ENCODE measurements at regions not wholly inside any gene's neighbourhood (a gene's known extent, or its start where the extent isn't known, plus 50 kb on each side); places are given as distances from the start of the nearest gene placed in this dataset.

DNA sequence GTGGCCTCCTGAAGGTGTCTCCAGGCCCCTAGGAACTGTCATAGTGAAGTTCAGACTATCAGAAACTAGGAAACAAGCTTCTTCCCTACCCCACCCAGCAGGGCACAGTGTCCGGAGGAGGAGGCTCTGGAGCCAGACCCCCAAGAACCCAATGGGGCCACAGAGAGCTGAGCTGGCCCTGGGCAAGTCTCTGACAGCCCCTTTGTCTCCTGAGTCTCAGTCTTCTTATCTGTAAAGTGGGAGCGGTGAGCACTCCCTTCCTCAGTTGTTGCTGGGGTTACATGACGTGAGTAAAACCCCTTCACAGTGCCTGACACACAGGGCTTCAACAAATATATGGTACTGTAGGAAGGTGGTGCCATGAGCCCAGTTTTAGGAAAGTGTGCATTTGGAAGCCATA lies 675.8 kb downstream of the MATN1 start:
- no peak for DNase-seq (ENCODE audit: low read depth in 6 of 9, low spot score in 9 of 9)
- no peaks in the 10 kb centered on the region for H3K36me3 ChIP-seq (ENCODE audit: control insufficient read depth in 2 of 2, insufficient read depth in 2 of 2, low read length in 1 of 2)
- H3K9me3 ChIP-seq (ENCODE audit: control insufficient read depth in 2 of 2, insufficient read depth in 1 of 2, low read length in 1 of 2), result peaks cover 0 to 10% of the 10 kb centered on the region in 2 donors
- no peaks in the 10 kb centered on the region for H3K27me3 ChIP-seq (ENCODE audit: control insufficient read depth in 2 of 2, insufficient read depth in 1 of 2, low read length in 1 of 2)
- 91% methylated on average over 3 of the region's 3 CpGs for WGBS
- no peaks in the 10 kb centered on the region for H3K4me1 ChIP-seq (ENCODE audit: control insufficient read depth in 2 of 2, insufficient read depth in 2 of 2, low read length in 2 of 2)
- H3K27ac ChIP-seq (ENCODE audit: low read depth in 1 of 2, low read length in 1 of 2), result no peak overlapping the region
- H3K4me3 ChIP-seq (ENCODE audit: low read length in 2 of 2), result no peak overlapping the region

DNA sequence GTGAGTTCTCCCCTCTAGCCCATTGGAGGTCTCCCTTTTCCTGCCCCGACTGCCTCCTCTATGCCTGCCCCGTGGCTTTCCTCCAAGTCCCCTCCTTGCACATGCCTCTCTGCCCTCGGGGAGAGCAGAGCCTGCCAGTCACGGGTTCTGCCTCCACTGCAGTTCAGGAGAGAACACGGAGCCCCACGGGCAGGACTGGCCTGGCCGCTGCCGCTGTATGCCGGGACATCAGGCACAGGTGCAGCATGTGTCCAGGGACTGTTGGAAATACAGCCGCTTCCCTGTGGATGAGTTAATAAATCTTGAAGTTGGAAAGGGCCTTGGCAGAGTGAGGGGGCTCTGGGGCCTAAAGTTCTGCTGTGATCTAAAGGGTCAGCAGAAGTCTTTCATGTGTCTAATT lies 676.6 kb downstream of the MATN1 start:
- no peak for DNase-seq (ENCODE audit: low read depth in 6 of 9, low spot score in 9 of 9)
- WGBS, result 91% methylated on average over 10 of the region's 10 CpGs
- H3K27ac ChIP-seq (ENCODE audit: low read depth in 1 of 2, low read length in 1 of 2), result no peak overlapping the region
- peaks cover 0 to 18% of the 10 kb centered on the region in 2 donors for H3K9me3 ChIP-seq (ENCODE audit: control insufficient read depth in 2 of 2, insufficient read depth in 1 of 2, low read length in 1 of 2)
- no peaks in the 10 kb centered on the region for H3K36me3 ChIP-seq (ENCODE audit: control insufficient read depth in 2 of 2, insufficient read depth in 2 of 2, low read length in 1 of 2)
- H3K27me3 ChIP-seq (ENCODE audit: control insufficient read depth in 2 of 2, insufficient read depth in 1 of 2, low read length in 1 of 2), result no peaks in the 10 kb centered on the region
- no peak overlapping the region for H3K4me3 ChIP-seq (ENCODE audit: low read length in 2 of 2)
- H3K4me1 ChIP-seq (ENCODE audit: control insufficient read depth in 2 of 2, insufficient read depth in 2 of 2, low read length in 2 of 2), result no peaks in the 10 kb centered on the region

DNA sequence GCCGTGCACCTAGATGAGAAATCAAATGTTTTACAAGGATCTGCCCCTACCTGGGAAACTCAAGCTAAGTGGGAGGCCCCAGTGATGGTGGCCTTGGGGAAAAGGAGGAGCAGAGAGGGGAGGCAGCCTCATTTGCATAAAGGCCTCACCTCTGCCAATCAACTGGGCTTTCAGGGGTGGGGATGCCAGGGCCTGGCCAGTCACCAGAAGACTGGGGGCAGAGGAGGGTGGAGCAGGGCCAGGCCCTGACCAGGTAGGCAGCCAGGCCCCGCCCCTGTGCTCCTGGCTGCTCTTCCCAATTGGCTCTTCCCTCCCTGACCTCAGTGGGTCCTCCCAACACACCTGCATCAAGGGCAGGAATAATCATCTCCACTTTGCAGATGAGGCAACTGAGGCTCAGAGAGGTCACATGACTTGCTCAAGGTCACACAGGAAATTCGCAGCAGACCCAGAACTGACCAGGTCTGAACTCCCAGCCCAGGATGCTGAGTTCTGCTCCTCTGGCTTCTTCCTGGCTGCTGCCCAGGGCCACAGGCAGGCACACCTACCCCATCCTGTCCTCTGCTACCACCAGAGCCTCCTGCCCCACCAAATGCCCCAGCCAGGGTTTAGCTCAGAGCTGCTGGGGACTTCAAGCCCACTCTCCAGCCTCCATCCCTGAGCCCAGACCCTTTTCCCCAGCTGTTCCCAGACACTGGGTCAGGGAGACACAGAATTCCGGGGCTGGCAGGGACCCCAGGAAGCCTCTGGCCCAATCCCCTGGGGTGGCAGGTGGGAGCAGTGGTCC lies 677.9 kb downstream of the MATN1 start:
- Histone ChIP-seq H3K4me3 (ENCODE audit: low read length in 2 of 2) (no peak overlapping the region), H3K36me3 (ENCODE audit: control insufficient read depth in 2 of 2, insufficient read depth in 2 of 2, low read length in 1 of 2) (no peaks in the 10 kb centered on the region), H3K4me1 (ENCODE audit: control insufficient read depth in 2 of 2, insufficient read depth in 2 of 2, low read length in 2 of 2) (no peaks in the 10 kb centered on the region), H3K27ac (ENCODE audit: low read depth in 1 of 2, low read length in 1 of 2) (no peak overlapping the region), H3K9me3 (ENCODE audit: control insufficient read depth in 2 of 2, insufficient read depth in 1 of 2, low read length in 1 of 2) (peaks cover 0 to 20% of the 10 kb centered on the region in 2 donors), H3K27me3 (ENCODE audit: control insufficient read depth in 2 of 2, insufficient read depth in 1 of 2, low read length in 1 of 2) (no peaks in the 10 kb centered on the region)
- WGBS, result 88% methylated on average over 4 of the region's 4 CpGs
- no peak for DNase-seq (ENCODE audit: low read depth in 6 of 9, low spot score in 9 of 9)

DNA sequence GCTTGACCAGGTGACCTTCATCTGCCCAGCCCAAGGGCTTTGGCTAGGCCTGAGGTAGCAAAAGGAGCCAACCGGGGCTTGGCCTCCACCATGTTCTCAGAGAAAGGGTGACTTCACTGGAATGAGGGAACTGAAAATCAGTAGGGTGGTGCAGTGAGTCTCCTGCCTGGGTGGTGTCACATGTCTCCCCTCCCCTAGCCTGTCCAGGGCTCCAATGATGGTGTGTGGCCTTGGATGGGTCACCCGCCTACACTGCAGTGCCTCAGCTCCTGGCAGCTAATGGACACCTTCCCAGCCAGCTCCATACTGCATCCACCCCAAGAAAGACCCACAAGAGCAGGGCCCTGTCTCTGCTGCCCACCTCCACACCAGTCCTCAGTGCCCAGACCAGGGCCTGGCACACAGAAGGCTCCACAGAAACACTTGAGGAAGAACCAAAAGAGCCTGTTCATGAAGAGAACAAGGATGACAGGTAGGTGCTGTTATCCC lies 678.7 kb downstream of the MATN1 start:
- Histone ChIP-seq H3K27ac (ENCODE audit: low read depth in 1 of 2, low read length in 1 of 2) (no peak overlapping the region), H3K36me3 (ENCODE audit: control insufficient read depth in 2 of 2, insufficient read depth in 2 of 2, low read length in 1 of 2) (no peaks in the 10 kb centered on the region), H3K4me1 (ENCODE audit: control insufficient read depth in 2 of 2, insufficient read depth in 2 of 2, low read length in 2 of 2) (no peaks in the 10 kb centered on the region), H3K4me3 (ENCODE audit: low read length in 2 of 2) (no peak overlapping the region), H3K9me3 (ENCODE audit: control insufficient read depth in 2 of 2, insufficient read depth in 1 of 2, low read length in 1 of 2) (peaks cover 0 to 20% of the 10 kb centered on the region in 2 donors), H3K27me3 (ENCODE audit: control insufficient read depth in 2 of 2, insufficient read depth in 1 of 2, low read length in 1 of 2) (no peaks in the 10 kb centered on the region)
- no peak for DNase-seq (ENCODE audit: low read depth in 6 of 9, low spot score in 9 of 9)
- 97% methylated on average over 2 of the region's 2 CpGs for WGBS

DNA sequence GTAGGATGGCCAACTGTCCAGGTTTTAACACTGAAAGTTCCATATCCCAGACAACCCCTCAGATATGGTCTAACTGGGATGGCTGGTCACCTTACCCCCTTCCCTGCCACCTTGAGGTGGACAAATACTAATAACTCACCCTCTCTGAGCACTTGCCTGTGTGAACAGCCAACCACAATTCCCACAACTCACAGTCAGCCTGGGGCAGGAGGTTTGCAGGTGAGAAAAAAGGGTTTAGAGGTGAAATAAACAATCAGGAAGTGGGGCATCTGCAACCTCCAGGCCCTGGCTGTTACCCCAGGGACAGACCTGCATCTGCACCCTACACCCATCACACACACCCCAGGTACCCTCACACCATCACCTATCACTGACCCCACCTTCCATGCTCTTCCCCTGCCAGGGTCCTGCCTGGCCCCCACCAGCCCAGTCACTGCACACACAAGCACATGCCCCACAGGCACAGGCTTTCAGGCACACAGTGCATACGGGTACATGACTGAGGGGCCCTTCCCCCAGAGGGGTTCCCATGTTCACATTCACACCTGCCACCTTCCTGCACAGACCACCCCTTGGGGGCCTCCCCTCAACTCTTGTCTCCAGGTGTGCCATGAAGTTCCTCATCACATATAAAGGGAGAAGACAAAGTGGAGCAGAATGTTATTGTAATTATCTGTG lies 679.5 kb downstream of the MATN1 start:
- Histone ChIP-seq H3K9me3 (ENCODE audit: control insufficient read depth in 2 of 2, insufficient read depth in 1 of 2, low read length in 1 of 2) (peaks cover 0 to 20% of the 10 kb centered on the region in 2 donors), H3K36me3 (ENCODE audit: control insufficient read depth in 2 of 2, insufficient read depth in 2 of 2, low read length in 1 of 2) (no peaks in the 10 kb centered on the region), H3K4me3 (ENCODE audit: low read length in 2 of 2) (no peak overlapping the region), H3K27me3 (ENCODE audit: control insufficient read depth in 2 of 2, insufficient read depth in 1 of 2, low read length in 1 of 2) (no peaks in the 10 kb centered on the region), H3K27ac (ENCODE audit: low read depth in 1 of 2, low read length in 1 of 2) (no peak overlapping the region), H3K4me1 (ENCODE audit: control insufficient read depth in 2 of 2, insufficient read depth in 2 of 2, low read length in 2 of 2) (no peaks in the 10 kb centered on the region)
- WGBS, result 90% methylated on average over 1 of the region's 1 CpG
- DNase-seq (ENCODE audit: low read depth in 6 of 9, low spot score in 9 of 9), result no peak

DNA sequence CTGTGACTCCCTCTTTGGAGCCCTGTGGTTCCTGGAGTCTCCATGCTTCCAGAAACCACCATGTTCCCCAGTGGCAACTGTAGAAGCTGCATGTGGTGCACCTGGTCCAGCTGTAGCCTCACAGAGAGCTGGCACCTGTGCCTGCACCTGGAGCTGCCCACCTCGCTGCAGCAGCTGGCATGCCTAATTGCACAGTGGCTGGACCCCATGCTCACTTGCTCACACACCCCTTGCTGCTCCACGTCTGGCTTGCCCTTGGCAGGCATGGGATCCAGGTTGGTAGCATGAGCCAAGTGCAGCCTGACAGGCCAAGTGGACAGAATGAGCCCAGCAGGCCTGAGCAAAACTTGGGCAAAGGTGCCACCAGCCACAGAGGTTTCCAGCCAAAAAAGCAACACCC lies 680.1 kb downstream of the MATN1 start:
- H3K4me1 ChIP-seq (ENCODE audit: control insufficient read depth in 2 of 2, insufficient read depth in 2 of 2, low read length in 2 of 2), result no peaks in the 10 kb centered on the region
- H3K36me3 ChIP-seq (ENCODE audit: control insufficient read depth in 2 of 2, insufficient read depth in 2 of 2, low read length in 1 of 2), result no peaks in the 10 kb centered on the region

DNA sequence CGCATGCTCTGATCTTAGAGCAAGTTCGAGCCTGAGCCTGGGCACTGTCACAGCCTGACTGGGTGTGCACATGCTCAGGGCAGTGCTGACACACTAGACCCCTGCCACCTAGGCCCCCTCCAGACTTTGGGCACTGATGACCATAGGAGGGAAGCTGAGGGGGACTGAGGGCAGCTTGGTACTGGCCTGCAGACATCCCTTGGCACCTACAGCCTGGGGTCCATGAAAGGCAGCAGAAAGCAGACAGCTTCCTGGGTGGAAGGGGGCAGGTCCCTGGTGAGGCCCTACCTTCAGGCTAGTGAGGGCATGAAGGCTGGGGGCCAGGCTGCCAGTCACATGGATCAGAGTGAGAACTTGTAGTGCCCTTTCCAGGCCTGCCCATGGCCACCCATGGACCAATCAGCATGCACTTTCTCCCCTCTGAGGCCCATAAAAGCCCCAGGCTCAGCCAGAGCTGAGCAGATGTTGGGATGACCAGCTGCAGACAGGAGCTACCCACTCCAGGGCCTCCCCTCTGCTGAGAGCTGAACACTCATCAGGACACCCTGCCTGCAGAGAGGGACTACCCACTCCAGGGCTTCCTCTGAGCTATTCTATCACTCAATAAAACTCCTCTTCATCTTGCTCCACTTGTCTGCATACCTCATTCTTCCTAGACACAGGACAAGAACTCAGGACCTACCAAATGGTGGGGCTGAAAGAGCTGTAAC lies 680.8 kb downstream of the MATN1 start:
- Histone ChIP-seq H3K4me3 (ENCODE audit: low read length in 2 of 2) (no peak overlapping the region), H3K27me3 (ENCODE audit: control insufficient read depth in 2 of 2, insufficient read depth in 1 of 2, low read length in 1 of 2) (no peaks in the 10 kb centered on the region), H3K36me3 (ENCODE audit: control insufficient read depth in 2 of 2, insufficient read depth in 2 of 2, low read length in 1 of 2) (no peaks in the 10 kb centered on the region), H3K27ac (ENCODE audit: low read depth in 1 of 2, low read length in 1 of 2) (no peak overlapping the region), H3K9me3 (ENCODE audit: control insufficient read depth in 2 of 2, insufficient read depth in 1 of 2, low read length in 1 of 2) (peaks cover 0 to 20% of the 10 kb centered on the region in 2 donors), H3K4me1 (ENCODE audit: control insufficient read depth in 2 of 2, insufficient read depth in 2 of 2, low read length in 2 of 2) (no peaks in the 10 kb centered on the region)
- 92% methylated on average over 2 of the region's 2 CpGs for WGBS
- no peak for DNase-seq (ENCODE audit: low read depth in 6 of 9, low spot score in 9 of 9)

More for the DNA sequence above, 680.1 kb downstream of the MATN1 start:
- Histone ChIP-seq H3K4me3 (ENCODE audit: low read length in 2 of 2) (no peak overlapping the region), H3K27me3 (ENCODE audit: control insufficient read depth in 2 of 2, insufficient read depth in 1 of 2, low read length in 1 of 2) (no peaks in the 10 kb centered on the region), H3K9me3 (ENCODE audit: control insufficient read depth in 2 of 2, insufficient read depth in 1 of 2, low read length in 1 of 2) (peaks cover 0 to 20% of the 10 kb centered on the region in 2 donors), H3K27ac (ENCODE audit: low read depth in 1 of 2, low read length in 1 of 2) (no peak overlapping the region)
- WGBS, result 79% methylated on average over 2 of the region's 2 CpGs
- no peak for DNase-seq (ENCODE audit: low read depth in 6 of 9, low spot score in 9 of 9)

DNA sequence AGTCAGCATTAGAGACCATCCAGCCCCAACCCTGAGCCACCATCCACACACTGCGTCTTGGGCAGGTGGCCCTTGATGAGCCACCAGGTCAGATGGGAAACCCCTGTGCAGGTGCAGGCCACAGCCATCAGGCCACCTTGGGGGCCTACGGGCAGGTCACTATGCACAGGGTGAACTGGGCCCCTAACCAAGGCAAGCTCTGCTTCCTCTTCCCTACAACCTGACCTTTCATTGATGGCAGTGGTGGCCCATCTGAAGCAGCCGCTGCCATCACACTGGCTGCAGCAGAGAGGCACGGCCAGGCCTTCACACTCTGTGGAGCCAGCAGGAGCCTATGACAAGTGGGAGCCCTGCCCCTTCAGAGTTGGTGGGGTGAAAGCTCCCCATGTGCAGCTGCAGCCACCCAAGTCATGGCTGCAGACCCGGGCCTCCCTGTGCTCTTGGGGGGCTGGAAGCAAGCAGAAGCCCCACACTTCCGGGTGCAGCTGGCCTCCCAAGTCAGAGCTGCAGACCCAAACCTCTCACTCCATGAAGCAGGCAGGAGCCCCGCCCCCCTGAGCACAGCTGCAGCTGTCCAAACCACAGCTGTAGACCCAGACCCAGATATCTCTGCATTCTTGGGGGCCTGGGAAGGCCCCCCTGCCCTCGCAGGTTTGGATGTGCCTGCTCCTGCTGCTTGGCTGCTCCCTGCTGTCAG lies 681.5 kb downstream of the MATN1 start:
- WGBS, result 93% methylated on average over 8 of the region's 8 CpGs
- H3K27ac ChIP-seq (ENCODE audit: low read depth in 1 of 2, low read length in 1 of 2), result no peak overlapping the region

More for the DNA sequence above, 681.5 kb downstream of the MATN1 start:
- no peak overlapping the region for H3K4me3 ChIP-seq (ENCODE audit: low read length in 2 of 2)
- no peaks in the 10 kb centered on the region for H3K4me1 ChIP-seq (ENCODE audit: control insufficient read depth in 2 of 2, insufficient read depth in 2 of 2, low read length in 2 of 2)
- DNase-seq (ENCODE audit: low read depth in 6 of 9, low spot score in 9 of 9), result no peak
- no peaks in the 10 kb centered on the region for H3K36me3 ChIP-seq (ENCODE audit: control insufficient read depth in 2 of 2, insufficient read depth in 2 of 2, low read length in 1 of 2)
- H3K27me3 ChIP-seq (ENCODE audit: control insufficient read depth in 2 of 2, insufficient read depth in 1 of 2, low read length in 1 of 2), result no peaks in the 10 kb centered on the region
- peaks cover 0 to 20% of the 10 kb centered on the region in 2 donors for H3K9me3 ChIP-seq (ENCODE audit: control insufficient read depth in 2 of 2, insufficient read depth in 1 of 2, low read length in 1 of 2)
